CD14-positive monocyte (primary cell): ENCODE measurements at regions not wholly inside any gene's neighbourhood (a gene's known extent, or its start where the extent isn't known, plus 50 kb on each side); places are given as distances from the start of the nearest gene placed in this dataset.

Experiments
- DNase-seq, 3 donors: peaks; one replicate each; pipeline ENCODE4 v3.0.0-alpha.2; 2011 to 2022
- H2AFZ ChIP-seq: 2 replicates; pipeline ENCODE4 v1.6.0; 2012; ENCODE audit warnings: mild to moderate bottlenecking, low read depth, low read length, inconsistent platforms; ENCODE audit not compliant: insufficient read depth, poor library complexity, severe bottlenecking
- H3K27ac ChIP-seq, 2 donors: 1 replicate in 1 of 2; 2 replicates in 1 of 2; pipeline ENCODE4 v1.5.1; 2012 to 2013; ENCODE audit warnings: low read length in 2 of 2, control low read depth in 1 of 2, inconsistent platforms in 1 of 2, low read depth in 1 of 2, mild to moderate bottlenecking in 1 of 2
- H3K27me3 ChIP-seq, 2 donors: one replicate each; pipeline versions ENCODE4 v1.6.0 to v1.6.1; 2011 to 2013; ENCODE audit warnings: low read length in 2 of 2; ENCODE audit not compliant: control insufficient read depth in 2 of 2, insufficient read depth in 2 of 2
- H3K36me3 ChIP-seq, 2 donors: replicated peaks in 1 of 2; 1 replicate in 1 of 2; 2 replicates in 1 of 2; pipeline versions ENCODE4 v1.5.1 to v1.6.1; 2012 to 2013; ENCODE audit warnings: low read length in 2 of 2, control low read depth in 1 of 2, inconsistent platforms in 1 of 2, mild to moderate bottlenecking in 1 of 2; ENCODE audit not compliant: insufficient read depth in 2 of 2, control insufficient read depth in 1 of 2
- H3K4me1 ChIP-seq, 2 donors: 1 replicate in 1 of 2; 2 replicates in 1 of 2; pipeline versions ENCODE4 v1.5.1 to v1.6.1; 2012 to 2013; ENCODE audit warnings: low read length in 2 of 2, control low read depth in 1 of 2, inconsistent platforms in 1 of 2, mild to moderate bottlenecking in 1 of 2, moderate library complexity in 1 of 2; ENCODE audit not compliant: insufficient read depth in 2 of 2, control insufficient read depth in 1 of 2
- H3K4me2 ChIP-seq: replicated peaks from 2 replicates; pipeline ENCODE3; 2012; ENCODE audit warnings: low read length, moderate library complexity, mild to moderate bottlenecking; ENCODE audit not compliant: poor library complexity, severe bottlenecking; ENCODE audit errors: extremely low read depth
- H3K4me3 ChIP-seq, 3 experiments: fragments of 200-600 bp in 1 of 3; sonication (generic) in 1 of 3; replicated peaks in 1 of 3; 1 replicate in 2 of 3; 2 replicates in 1 of 3; pipeline ENCODE4 v1.5.1; 2011 to 2013; ENCODE audit warnings: low read length in 3 of 3, mild to moderate bottlenecking in 3 of 3, control low read depth in 2 of 3, low read depth in 2 of 3, inconsistent platforms in 1 of 3, moderate library complexity in 1 of 3
- H3K79me2 ChIP-seq: 2 replicates; pipeline ENCODE4 v1.6.0; 2012; ENCODE audit warnings: mild to moderate bottlenecking, control low read depth, inconsistent platforms, low read length, moderate library complexity; ENCODE audit not compliant: insufficient read depth
- H3K9ac ChIP-seq: 2 replicates; pipeline ENCODE4 v1.6.0; 2017; ENCODE audit warnings: low read length, mild to moderate bottlenecking; ENCODE audit not compliant: insufficient read depth, poor library complexity, severe bottlenecking
- H3K9me3 ChIP-seq, 2 donors: replicated peaks in 1 of 2; 1 replicate in 1 of 2; 2 replicates in 1 of 2; pipeline versions ENCODE4 v1.5.1 to v1.6.1; 2012 to 2013; ENCODE audit warnings: low read length in 2 of 2, control low read depth in 1 of 2; ENCODE audit not compliant: control insufficient read depth in 1 of 2, insufficient read depth in 1 of 2
- H4K20me1 ChIP-seq: 2 replicates; pipeline ENCODE4 v1.6.0; 2012; ENCODE audit warnings: mild to moderate bottlenecking, low read length, control low read depth, moderate library complexity; ENCODE audit not compliant: insufficient read depth
- H3K27ac Mint-ChIP-seq, 7 donors: one replicate each; pipeline ENCODE4 v1.8.0; 2020; ENCODE audit warnings: mild to moderate bottlenecking in 7 of 7, mixed read lengths in 7 of 7, moderate library complexity in 6 of 7, inconsistent platforms in 2 of 7
- H3K27me3 Mint-ChIP-seq, 3 donors: one replicate each; pipeline ENCODE4 v1.8.0; 2021 to 2022; ENCODE audit warnings: low read depth in 3 of 3, mild to moderate bottlenecking in 3 of 3, mixed read lengths in 3 of 3, moderate library complexity in 3 of 3, inconsistent platforms in 1 of 3
- H3K36me3 Mint-ChIP-seq, 2 donors: one replicate each; pipeline ENCODE4 v1.8.0; 2020; ENCODE audit warnings: mixed read lengths in 2 of 2, inconsistent platforms in 1 of 2, mild to moderate bottlenecking in 1 of 2
- H3K4me1 Mint-ChIP-seq: one replicate; pipeline ENCODE4 v1.8.0; 2020; ENCODE audit warnings: mild to moderate bottlenecking, mixed read lengths
- H3K4me3 Mint-ChIP-seq, 2 donors: one replicate each; pipeline ENCODE4 v1.8.0; 2020; ENCODE audit warnings: mild to moderate bottlenecking in 2 of 2, mixed read lengths in 2 of 2, moderate library complexity in 1 of 2
- H3K9me3 Mint-ChIP-seq, 7 donors: one replicate each; pipeline ENCODE4 v1.8.0; 2020 to 2022; ENCODE audit warnings: mixed read lengths in 7 of 7, mild to moderate bottlenecking in 6 of 7, moderate library complexity in 6 of 7, inconsistent platforms in 2 of 7
- WGBS: methylation state at CpG from one replicate; pipeline ENCODE4 v1.1.5; 2013; ENCODE audit warnings: missing lambda C conversion rate; ENCODE audit not compliant: insufficient coverage; 5-methylcytosine and 5-hydroxymethylcytosine counted together
- intact Hi-C, 2 donors: fragments of 100-400 bp; cut with micrococcal nuclease; formaldehyde crosslinking; loops; one replicate each; pipeline versions ENCODE4 v1.15.0 to v1.15.1; 2023
- TF ChIP-seq, protein P1 (sequence below): fragments of 200-600 bp; IDR thresholded peaks from one replicate; pipeline ENCODE4 v1.8.0; 2022; ENCODE audit warnings: antibody characterized with exemption, mild to moderate bottlenecking

DNA sequence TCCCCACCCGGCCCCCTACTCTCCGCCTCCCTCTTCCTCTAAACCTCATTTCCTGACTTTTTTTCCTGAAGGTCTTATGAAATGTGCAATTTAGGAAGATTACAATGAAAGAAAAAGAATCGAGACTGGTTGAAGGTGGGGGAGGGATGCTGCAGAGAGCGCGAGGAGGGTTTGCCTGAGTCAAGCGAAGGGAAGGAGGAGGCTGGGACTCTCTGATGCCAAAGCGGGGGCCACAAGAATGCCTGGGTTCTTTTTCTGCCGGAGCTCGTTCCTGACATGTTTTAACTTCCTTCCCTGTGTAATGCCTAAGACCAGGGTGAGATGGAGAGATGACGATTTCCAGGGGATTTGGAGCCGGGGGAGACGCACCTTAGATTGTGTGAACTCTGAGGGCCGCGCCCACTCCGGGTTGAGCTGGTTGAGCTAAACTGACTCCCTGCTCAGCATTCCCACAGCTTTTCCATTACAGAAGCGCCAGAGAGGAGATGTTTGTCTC, 270.5 kb upstream of the SORL1-AS1 start:
- no peak for DNase-seq
- TF ChIP-seq, protein P1, sequence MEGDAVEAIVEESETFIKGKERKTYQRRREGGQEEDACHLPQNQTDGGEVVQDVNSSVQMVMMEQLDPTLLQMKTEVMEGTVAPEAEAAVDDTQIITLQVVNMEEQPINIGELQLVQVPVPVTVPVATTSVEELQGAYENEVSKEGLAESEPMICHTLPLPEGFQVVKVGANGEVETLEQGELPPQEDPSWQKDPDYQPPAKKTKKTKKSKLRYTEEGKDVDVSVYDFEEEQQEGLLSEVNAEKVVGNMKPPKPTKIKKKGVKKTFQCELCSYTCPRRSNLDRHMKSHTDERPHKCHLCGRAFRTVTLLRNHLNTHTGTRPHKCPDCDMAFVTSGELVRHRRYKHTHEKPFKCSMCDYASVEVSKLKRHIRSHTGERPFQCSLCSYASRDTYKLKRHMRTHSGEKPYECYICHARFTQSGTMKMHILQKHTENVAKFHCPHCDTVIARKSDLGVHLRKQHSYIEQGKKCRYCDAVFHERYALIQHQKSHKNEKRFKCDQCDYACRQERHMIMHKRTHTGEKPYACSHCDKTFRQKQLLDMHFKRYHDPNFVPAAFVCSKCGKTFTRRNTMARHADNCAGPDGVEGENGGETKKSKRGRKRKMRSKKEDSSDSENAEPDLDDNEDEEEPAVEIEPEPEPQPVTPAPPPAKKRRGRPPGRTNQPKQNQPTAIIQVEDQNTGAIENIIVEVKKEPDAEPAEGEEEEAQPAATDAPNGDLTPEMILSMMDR = no peak
- Histone ChIP-seq H4K20me1 (no peaks in the 10 kb centered on the region), H3K9ac (no peak overlapping the region), H3K4me3 (peak overlapping the region in 1 of 3 experiments; percentile 51), H3K36me3 (no peaks in the 10 kb centered on the region), H3K27me3 (peaks cover 0 to 21% of the 10 kb centered on the region in 2 donors), H3K27ac (no peak overlapping the region), H3K4me1 (peaks cover 8 to 13% of the 10 kb centered on the region in 2 donors), H3K79me2 (no peaks in the 10 kb centered on the region), H3K9me3 (no peaks in the 10 kb centered on the region), H3K4me2 (peak overlapping the region; percentile 47), H2AFZ (peak overlapping the region; percentile 70)
- intact Hi-C loops = no loop called here
- H3K4me1 Mint-ChIP-seq = peaks cover 13% of the 10 kb centered on the region
- peaks cover 0 to 10% (median 7%) of the 10 kb centered on the region in 7 donors for H3K9me3 Mint-ChIP-seq
- peaks cover 17 to 25% (median 23%) of the 10 kb centered on the region in 3 donors for H3K27me3 Mint-ChIP-seq
- H3K36me3 Mint-ChIP-seq = peaks cover 0 to 2% of the 10 kb centered on the region in 2 donors
- H3K27ac Mint-ChIP-seq = peak overlapping the region in 1 of 7 donors; percentile 37
- H3K4me3 Mint-ChIP-seq = peak overlapping the region; percentile 59 to 89
- 46% methylated on average over 9 of the region's 16 CpGs for WGBS

- Histone ChIP-seq H3K4me2 (peak overlapping the region; percentile 47), H3K27ac (no peak overlapping the region), H3K4me3 (peak overlapping the region in 1 of 3 experiments; percentile 51), H3K36me3 (no peaks in the 10 kb centered on the region), H3K79me2 (no peaks in the 10 kb centered on the region), H2AFZ (peak overlapping the region; percentile 70), H3K4me1 (peaks cover 8 to 13% of the 10 kb centered on the region in 2 donors), H4K20me1 (no peaks in the 10 kb centered on the region), H3K27me3 (peaks cover 0 to 21% of the 10 kb centered on the region in 2 donors), H3K9ac (peak overlapping the region; percentile 11), H3K9me3 (no peaks in the 10 kb centered on the region)
- H3K27me3 Mint-ChIP-seq = peaks cover 17 to 25% (median 23%) of the 10 kb centered on the region in 3 donors
- DNase-seq = no peak
- intact Hi-C loops = no loop called here
- H3K4me3 Mint-ChIP-seq = peak overlapping the region; percentile 59 to 89
- TF ChIP-seq, protein P1 = no peak
- peaks cover 0 to 2% of the 10 kb centered on the region in 2 donors for H3K36me3 Mint-ChIP-seq
- H3K4me1 Mint-ChIP-seq = peaks cover 13% of the 10 kb centered on the region
- H3K9me3 Mint-ChIP-seq = peaks cover 0 to 10% (median 7%) of the 10 kb centered on the region in 7 donors
- WGBS = 8% methylated on average over 37 of the region's 46 CpGs
- H3K27ac Mint-ChIP-seq = no peak overlapping the region
These were observed 269.9 kb upstream of the SORL1-AS1 start for GRCh38 chr11:121722431-121723245.
